Fibroblast of skin of right quadriceps (primary cell): ENCODE measurements at regions not wholly inside any gene's neighbourhood (a gene's known extent, or its start where the extent isn't known, plus 50 kb on each side); places are given as distances from the start of the nearest gene placed in this dataset.
"Not testable (repeated sequence)": the region's sequence is repeated elsewhere in the genome, so short reads cannot be mapped to it uniquely, and the experiment has no call there.

Source experiments
- DNase-seq: peaks from one replicate; pipeline ENCODE4 v3.0.0-alpha.2; 2013

DNA sequence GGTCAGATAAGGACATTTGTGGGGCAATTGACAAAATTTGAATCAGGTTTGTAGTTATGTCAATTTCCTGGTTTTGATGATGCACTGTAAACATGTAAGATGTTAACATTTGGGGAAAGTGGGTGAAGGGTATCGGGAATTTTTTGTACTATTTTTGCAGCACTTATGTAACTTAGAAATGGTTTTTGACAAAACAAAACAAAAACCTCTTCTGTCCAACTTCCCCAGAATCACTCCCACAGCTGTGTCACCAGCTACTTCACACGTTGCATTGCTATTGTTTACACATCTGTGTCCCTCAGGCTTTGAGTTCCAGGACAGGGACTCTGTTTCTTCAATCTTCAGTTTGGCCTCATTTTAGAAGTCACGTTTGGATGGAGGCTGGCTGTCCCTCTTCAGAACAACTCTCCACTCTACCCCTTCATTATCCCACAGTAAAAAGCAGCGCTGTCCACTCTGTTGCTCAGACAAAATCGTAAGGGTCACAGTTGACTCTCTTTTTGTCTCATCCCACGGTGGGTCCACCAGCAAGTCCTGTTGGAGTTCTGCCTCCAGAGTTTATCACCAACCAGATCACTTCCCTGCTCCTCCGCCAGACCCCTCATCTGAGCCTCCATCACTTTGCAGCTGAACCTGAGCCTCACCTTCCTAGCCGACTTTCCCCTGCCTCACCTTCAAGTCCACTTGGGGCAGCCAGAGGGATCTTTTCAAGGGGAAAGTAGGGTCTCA is 63.2 kb downstream of the NENF start:
- no peak for DNase-seq

- DNase-seq = no peak
Measured at GRCh38 chr1:212496682-212497081, 64.0 kb downstream of the NENF start.

DNA sequence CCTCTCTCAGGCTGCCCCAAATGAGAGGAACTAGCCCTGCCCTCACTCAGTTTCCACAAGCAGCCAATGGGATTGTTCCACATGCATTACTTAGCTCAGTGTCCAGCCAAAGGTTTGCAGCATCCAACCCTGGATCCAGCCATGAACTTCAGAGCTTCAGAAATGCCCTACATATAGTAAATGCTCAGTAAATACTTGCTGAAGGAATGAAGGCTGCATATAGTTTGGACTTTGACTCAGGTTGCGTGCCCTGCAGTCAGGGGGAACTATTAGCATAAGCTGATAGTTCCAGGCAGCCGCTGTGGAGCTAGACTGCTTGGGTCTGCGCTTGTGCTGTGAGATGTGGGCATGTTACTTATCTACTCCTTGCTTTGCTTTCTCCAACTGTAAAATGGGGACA is 64.8 kb downstream of the NENF start:
- no peak for DNase-seq

GRCh38 chr1:212498283-212499040 is 65.7 kb downstream of the NENF start:
- peak; percentile 88 for DNase-seq

- DNase-seq = no peak
Measured at GRCh38 chr1:212500351-212500750, 67.6 kb downstream of the NENF start.

- DNase-seq = no peak
Measured at GRCh38 chr1:212500983-212501382, 68.3 kb downstream of the NENF start.

GRCh38 chr1:212503714-212504113 is 71.0 kb downstream of the NENF start:
- no peak for DNase-seq

GRCh38 chr1:212504171-212504803 is 71.6 kb downstream of the NENF start:
- no peak for DNase-seq

DNA sequence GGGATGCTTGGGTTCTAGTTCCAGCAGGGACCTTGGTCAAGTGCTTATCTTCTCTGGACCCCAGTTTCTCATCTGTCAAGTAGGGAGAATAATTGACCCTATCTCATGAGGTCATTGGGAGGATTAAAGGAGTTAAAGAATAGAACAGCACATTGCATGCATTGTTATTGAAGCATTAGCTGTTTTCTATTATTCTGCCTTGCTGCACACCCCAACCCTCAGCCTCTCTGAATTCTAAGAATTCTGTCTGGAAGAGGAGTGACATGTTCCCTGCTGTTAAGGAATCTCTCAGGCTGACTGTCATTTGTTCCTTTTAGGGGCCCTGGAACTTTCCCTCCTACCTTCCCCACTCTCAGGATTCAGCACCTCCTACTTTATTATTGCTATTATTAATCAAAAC is 73.9 kb downstream of the NENF start:
- DNase-seq = no peak

DNA sequence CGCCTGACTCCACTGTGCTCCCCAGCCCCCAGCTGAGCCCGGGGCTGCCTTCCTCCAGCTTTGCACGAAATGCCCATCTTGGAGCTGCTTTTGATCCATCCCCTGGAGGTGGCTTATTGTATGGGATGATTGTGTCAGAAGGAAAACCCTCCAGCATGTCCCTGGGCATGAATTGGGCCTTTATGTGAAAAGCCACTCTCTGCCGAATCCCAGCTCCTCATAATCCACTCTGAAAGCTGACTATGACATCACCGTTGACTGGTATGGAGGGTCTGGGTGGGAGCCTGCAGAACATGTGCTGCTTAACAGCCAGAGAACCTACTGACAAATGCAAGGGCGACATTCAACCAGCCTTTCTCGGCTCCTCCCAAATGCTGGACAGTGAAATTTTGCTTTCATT is 74.6 kb downstream of the NENF start:
- DNase-seq = no peak

- peak; percentile 77 for DNase-seq
Measured at GRCh38 chr1:212512816-212513559, 80.3 kb downstream of the NENF start.

DNA sequence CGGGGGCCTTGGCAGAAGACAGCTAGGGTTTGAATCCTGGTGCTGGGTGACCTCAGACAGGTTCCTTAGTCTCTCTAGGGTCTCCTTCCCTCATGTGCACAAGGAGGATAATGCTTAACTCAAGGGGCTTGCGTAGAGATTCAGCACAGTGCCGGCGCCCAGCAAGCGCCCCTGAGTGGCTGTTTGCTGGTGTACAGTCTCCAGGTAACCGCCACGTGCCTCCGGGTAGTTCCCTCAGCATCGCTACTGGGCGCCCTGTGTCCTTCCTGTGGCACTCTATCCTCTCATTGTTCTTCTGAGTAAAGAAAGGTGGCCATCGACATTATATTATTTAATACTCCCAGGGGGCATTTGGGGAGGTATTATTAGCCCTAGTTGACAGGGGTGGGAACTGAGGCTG is 80.9 kb downstream of the NENF start:
- no peak for DNase-seq

DNA sequence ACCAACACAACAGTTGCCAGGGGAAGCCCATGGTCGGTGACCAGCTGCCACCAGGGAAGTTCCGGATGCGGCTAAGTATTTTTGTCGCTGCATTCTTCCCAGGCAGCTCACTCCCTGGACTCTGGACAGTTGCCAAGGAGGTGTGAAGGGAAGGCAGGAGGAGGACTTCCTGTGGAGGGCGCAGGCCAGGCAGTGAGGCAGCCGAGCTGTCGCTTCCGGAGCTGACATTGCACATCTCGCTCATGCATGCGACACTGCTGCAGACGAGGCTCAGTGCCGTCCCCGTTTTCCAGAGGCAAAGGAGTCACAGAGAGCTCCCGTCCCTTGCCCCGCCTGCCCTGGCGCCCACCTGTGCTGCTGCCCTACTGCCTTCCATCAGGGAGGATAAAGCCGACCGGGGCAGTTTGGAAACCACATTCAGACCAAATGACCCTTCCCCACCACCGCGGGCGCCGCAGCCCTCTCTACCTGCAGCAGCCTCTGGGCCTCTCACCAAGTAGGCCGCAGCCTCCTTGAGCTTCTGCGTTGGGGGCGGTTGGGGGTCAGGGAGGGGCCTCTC is 81.4 kb downstream of the NENF start:
- peak; percentile 68 for DNase-seq

GRCh38 chr1:212514782-212515181 is 82.1 kb downstream of the NENF start:
- no peak for DNase-seq

GRCh38 chr1:212515329-212515760 is 82.6 kb downstream of the NENF start:
- no peak for DNase-seq

- DNase-seq = not testable (repeated sequence)
Measured at GRCh38 chr1:212516012-212516411, 83.3 kb downstream of the NENF start.

DNA sequence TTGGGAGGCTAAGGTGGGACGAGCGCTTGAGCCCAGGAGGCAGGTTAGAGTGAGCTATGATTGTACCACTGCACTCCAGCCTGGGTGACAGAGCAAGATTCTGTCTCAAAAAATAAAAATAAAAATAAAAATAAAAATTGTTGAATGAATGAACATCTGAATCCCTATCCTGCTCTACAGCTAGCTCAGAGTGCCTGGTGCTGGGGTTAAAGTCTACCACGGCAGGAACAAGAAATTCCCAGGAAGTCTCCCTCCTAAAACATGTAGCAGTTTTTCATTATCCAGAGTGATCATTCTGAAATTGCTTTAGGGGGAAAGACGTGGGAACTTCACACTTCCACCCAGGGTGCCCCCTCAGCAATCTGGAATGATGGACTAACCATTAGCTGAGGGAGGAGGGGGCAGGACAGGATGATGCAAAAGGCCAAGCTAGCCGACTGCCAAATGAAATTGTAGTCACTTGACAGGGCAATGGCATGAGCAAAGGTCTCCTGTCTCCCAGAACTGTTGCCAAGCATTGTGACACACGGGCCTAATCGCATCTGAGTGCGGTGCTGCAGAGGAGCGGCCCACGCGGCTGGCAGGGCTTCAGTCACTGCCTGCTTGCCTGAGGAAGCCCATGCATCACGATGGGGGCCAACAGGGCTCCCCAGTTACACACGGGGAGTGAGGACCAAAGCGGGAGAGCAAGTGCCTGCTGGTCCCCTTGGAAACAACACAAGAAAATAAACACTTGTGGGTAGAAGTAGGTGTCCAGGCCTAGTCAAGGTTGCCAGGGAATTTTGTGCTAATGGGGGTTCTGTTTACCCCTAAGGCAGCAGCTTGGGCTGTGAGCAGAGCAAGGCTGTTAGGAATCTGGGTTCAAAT is 85.7 kb downstream of the NENF start:
- DNase-seq = no peak

DNA sequence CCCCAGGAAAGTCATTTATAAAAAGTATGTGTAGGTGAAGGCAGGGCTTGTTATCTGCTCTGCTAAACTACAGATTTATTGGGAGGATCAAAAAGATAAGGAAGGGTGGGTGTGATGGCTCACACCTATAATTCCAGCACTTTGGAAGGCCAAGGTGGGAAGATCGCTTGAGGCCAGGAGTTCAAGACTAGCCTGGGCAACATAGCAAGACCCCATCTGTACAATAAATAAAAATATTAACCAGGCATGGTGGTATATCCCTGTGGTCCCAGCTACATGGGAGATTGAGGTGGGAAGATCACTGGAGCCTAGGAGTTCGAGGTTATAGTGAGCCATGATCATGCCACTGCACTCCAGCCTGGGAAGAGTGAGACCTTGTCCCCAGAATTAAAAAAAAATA is 86.4 kb downstream of the NENF start:
- DNase-seq = no peak

- no peak for DNase-seq
Measured at GRCh38 chr1:212520299-212520698, 87.6 kb downstream of the NENF start.

DNA sequence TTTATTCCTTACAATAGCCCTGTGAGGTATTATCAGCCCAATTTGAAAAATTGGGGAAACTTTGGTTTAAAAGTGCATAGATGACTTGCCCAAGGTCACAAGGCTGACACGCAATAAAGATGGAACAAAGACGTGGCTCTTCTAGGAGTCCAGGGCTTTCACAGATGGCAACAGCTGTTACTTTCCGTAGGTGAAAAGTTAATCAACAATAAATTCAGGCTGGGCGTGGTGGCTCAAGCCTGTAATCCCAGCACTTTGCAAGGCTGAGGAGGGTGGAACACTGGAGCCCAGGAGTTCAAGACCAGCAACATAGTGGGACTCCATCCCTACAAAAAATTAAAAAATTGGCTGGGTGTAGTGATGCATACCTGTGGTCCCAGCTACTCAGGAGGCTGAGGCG is 87.8 kb upstream of the ATF3 start:
- DNase-seq = no peak

DNA sequence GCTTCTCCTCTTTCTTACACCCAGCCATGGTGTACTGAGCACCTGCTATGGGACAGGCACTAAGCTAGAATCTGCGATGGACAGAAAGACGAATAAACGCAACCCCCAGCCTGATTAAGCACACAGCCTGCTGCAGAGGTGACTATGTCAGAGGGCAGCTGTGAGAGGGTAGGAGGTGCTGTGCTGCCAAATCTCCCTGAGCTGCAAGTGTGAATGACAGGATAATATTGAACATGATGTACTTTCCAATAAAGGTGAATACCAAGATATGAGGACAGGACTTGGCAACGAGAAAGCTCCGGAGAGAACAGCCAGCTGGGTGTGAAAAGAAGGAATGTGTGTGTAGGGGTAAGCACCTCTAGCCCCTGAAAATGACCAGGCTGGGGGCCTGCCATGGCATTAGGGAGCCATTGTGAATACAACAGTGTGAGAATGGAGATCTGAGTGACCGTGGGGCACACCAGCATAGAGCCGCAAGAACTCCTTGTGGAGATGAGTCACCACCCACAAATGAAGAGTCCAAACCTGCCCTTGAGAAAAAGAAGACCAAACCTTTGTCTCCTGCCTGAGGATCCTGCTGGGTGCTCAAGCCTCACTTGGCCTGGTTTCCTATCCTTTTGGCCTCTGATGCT is 83.0 kb upstream of the ATF3 start:
- DNase-seq = no peak

GRCh38 chr1:212526111-212526491 is 82.5 kb upstream of the ATF3 start:
- no peak for DNase-seq
